GM18520 (cell line): ENCODE measurements at regions not wholly inside any gene's neighbourhood (a gene's known extent, or its start where the extent isn't known, plus 50 kb on each side); places are given as distances from the start of the nearest gene placed in this dataset.
A peak's percentile ranks its signal among the peaks of the same experiment; 100 is the strongest.

Source experiments
- ATAC-seq: cut with Tn5 transposase; IDR thresholded peaks from one replicate; pipeline ENCODE4 v1.9.1; 2021; ENCODE audit not compliant: unreplicated experiment

GRCh38 chr18:55093808-55094207 lies 134.5 kb upstream of the CCDC68 start:
- ATAC-seq = no peak

GRCh38 chr18:55093295-55093694 lies 134.0 kb upstream of the CCDC68 start:
- ATAC-seq = no peak

- no peak for ATAC-seq
Measured at GRCh38 chr18:55092166-55092565, 132.9 kb upstream of the CCDC68 start.

- ATAC-seq = no peak
Measured at GRCh38 chr18:55090564-55091188, 131.4 kb upstream of the CCDC68 start.

GRCh38 chr18:55089610-55090009 lies 130.3 kb upstream of the CCDC68 start:
- ATAC-seq = no peak

GRCh38 chr18:55088561-55088960 lies 129.3 kb upstream of the CCDC68 start:
- no peak for ATAC-seq

- peak; percentile 69 for ATAC-seq
Measured at GRCh38 chr18:55088000-55088401, 128.7 kb upstream of the CCDC68 start.

- ATAC-seq = no peak
Measured at GRCh38 chr18:55086906-55087305, 127.6 kb upstream of the CCDC68 start.

GRCh38 chr18:55085557-55086285 lies 126.5 kb upstream of the CCDC68 start:
- ATAC-seq = peak; percentile 35

- ATAC-seq = no peak
Measured at GRCh38 chr18:55084550-55084949, 125.3 kb upstream of the CCDC68 start.

- ATAC-seq = no peak
Measured at GRCh38 chr18:55083461-55083860, 124.2 kb upstream of the CCDC68 start.

GRCh38 chr18:55079481-55080355 lies 120.5 kb upstream of the CCDC68 start:
- ATAC-seq = no peak

- ATAC-seq = no peak
Measured at GRCh38 chr18:55079067-55079466, 119.8 kb upstream of the CCDC68 start.

GRCh38 chr18:55078303-55078932 lies 119.2 kb upstream of the CCDC68 start:
- no peak for ATAC-seq

- no peak for ATAC-seq
Measured at GRCh38 chr18:55076643-55077218, 117.5 kb upstream of the CCDC68 start.

- no peak for ATAC-seq
Measured at GRCh38 chr18:55073834-55074233, 114.6 kb upstream of the CCDC68 start.

- no peak for ATAC-seq
Measured at GRCh38 chr18:55073116-55073515, 113.9 kb upstream of the CCDC68 start.

GRCh38 chr18:55072698-55073097 lies 113.4 kb upstream of the CCDC68 start:
- no peak for ATAC-seq

- ATAC-seq = no peak
Measured at GRCh38 chr18:55072181-55072580, 112.9 kb upstream of the CCDC68 start.

- peak; percentile 49 for ATAC-seq
Measured at GRCh38 chr18:55069497-55069896, 110.2 kb upstream of the CCDC68 start.

GRCh38 chr18:55064760-55065159 lies 105.5 kb upstream of the CCDC68 start:
- ATAC-seq = peak; percentile 46
